ENCODE measurements at regions not wholly inside any gene's neighbourhood (a gene's known extent, or its start where the extent isn't known, plus 50 kb on each side); places are given as distances from the start of the nearest gene placed in this dataset.

DNA sequence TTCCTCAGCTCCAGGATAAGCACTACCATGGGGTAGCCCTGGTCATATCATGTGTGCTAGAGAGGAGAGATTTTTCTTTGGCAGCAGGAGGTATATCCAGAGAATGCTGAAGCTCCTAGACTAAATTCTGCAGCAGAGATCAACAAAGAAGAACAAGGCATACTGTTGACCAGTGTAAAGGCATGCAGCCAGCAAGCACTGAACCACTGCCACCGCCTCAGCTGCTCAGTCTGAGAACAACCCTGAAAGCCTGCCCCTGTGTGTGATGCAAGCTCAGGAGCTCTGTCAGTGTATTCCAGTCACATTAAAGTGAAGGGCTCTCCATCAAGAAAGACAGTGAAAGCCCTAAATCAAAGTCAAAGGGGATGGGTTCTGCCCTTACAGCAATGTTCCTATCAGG is 439.5 kb upstream of the CD180 start:
- TF ChIP-seq, protein P1, sequence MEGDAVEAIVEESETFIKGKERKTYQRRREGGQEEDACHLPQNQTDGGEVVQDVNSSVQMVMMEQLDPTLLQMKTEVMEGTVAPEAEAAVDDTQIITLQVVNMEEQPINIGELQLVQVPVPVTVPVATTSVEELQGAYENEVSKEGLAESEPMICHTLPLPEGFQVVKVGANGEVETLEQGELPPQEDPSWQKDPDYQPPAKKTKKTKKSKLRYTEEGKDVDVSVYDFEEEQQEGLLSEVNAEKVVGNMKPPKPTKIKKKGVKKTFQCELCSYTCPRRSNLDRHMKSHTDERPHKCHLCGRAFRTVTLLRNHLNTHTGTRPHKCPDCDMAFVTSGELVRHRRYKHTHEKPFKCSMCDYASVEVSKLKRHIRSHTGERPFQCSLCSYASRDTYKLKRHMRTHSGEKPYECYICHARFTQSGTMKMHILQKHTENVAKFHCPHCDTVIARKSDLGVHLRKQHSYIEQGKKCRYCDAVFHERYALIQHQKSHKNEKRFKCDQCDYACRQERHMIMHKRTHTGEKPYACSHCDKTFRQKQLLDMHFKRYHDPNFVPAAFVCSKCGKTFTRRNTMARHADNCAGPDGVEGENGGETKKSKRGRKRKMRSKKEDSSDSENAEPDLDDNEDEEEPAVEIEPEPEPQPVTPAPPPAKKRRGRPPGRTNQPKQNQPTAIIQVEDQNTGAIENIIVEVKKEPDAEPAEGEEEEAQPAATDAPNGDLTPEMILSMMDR (IDR thresholded peaks at IDR 0.05), result no peak
- TF ChIP-seq EP300 (IDR thresholded peaks at IDR 0.05; ENCODE audit: low read depth) (no peak), POLR2A (IDR thresholded peaks at IDR 0.05) (no peak), POLR2AphosphoS5 (IDR thresholded peaks at IDR 0.05) (no peak)
